HepG2 (cell line): ENCODE measurements at regions not wholly inside any gene's neighbourhood (a gene's known extent, or its start where the extent isn't known, plus 50 kb on each side); places are given as distances from the start of the nearest gene placed in this dataset.

Source experiments
- NONO ChIP-seq, 2 experiments: fragments of 450-650 bp in 1 of 2; sonication (generic) in 1 of 2; formaldehyde crosslinking in 1 of 2; IDR thresholded peaks in 1 of 2; conservative IDR thresholded peaks in 1 of 2; 2 replicates each; pipeline versions ENCODE4 v1.6.1 to v1.8.0; 2017 to 2022; ENCODE audit warnings: mild to moderate bottlenecking in 1 of 2, missing genetic modification reagents in 1 of 2, moderate library complexity in 1 of 2
- RAD21 ChIP-seq: fragments of 450-650 bp; formaldehyde crosslinking; IDR thresholded peaks from 2 replicates; pipeline ENCODE4 v1.5.0; 2020; ENCODE audit warnings: mild to moderate bottlenecking
- TAF1 ChIP-seq: sonication (generic); formaldehyde crosslinking; IDR thresholded peaks from 2 replicates; pipeline ENCODE4 v1.4.0; 2020; ENCODE audit warnings: missing genetic modification reagents
- ZNF136 ChIP-seq: sonication (generic); formaldehyde crosslinking; IDR thresholded peaks from 2 replicates; pipeline ENCODE4 v1.8.1; 2022; ENCODE audit warnings: low read depth, mild to moderate bottlenecking, moderate library complexity, missing genetic modification reagents
- ZNF282 ChIP-seq: fragments of 450-650 bp; IDR thresholded peaks from 2 replicates; pipeline ENCODE4 v1.6.1; 2018; ENCODE audit not compliant: partially characterized antibody
- ZNF326 ChIP-seq: sonication (generic); formaldehyde crosslinking; IDR thresholded peaks from 2 replicates; pipeline ENCODE4 v1.4.0; 2020; ENCODE audit warnings: missing genetic modification reagents, borderline replicate concordance
- ZNF451 ChIP-seq: sonication (generic); formaldehyde crosslinking; IDR thresholded peaks from 2 replicates; pipeline ENCODE4 v1.5.0; 2020; ENCODE audit warnings: mild to moderate bottlenecking, missing genetic modification reagents
- ZNF598 ChIP-seq: sonication (generic); formaldehyde crosslinking; IDR thresholded peaks from 2 replicates; pipeline ENCODE4 v1.5.1; 2020; ENCODE audit warnings: mild to moderate bottlenecking, missing genetic modification reagents, borderline replicate concordance
- ZNF644 ChIP-seq: IDR thresholded peaks from 2 replicates; pipeline ENCODE4 v1.6.1; 2016; ENCODE audit warnings: low read depth
- ZNF660 ChIP-seq: sonication (generic); formaldehyde crosslinking; IDR thresholded peaks from 2 replicates; pipeline ENCODE4 v1.5.1; 2020; ENCODE audit warnings: mild to moderate bottlenecking, low read depth, missing genetic modification reagents, borderline replicate concordance
- ZNF672 ChIP-seq: sonication (generic); formaldehyde crosslinking; IDR thresholded peaks from 2 replicates; pipeline ENCODE4 v1.8.1; 2022; ENCODE audit warnings: missing genetic modification reagents
- TF ChIP-seq, protein P1 (sequence below): sonication (generic); formaldehyde crosslinking; IDR thresholded peaks from 2 replicates; pipeline ENCODE4 v1.5.1; 2020; ENCODE audit warnings: mild to moderate bottlenecking, missing genetic modification reagents, moderate library complexity
- TF ChIP-seq, protein P2 (sequence below): sonication (generic); formaldehyde crosslinking; IDR thresholded peaks from 2 replicates; pipeline ENCODE4 v1.4.0; 2020; ENCODE audit warnings: missing genetic modification reagents
- TF ChIP-seq, protein P3 (sequence below): sonication (generic); formaldehyde crosslinking; IDR thresholded peaks from 2 replicates; pipeline ENCODE4 v1.4.0; 2020; ENCODE audit warnings: missing genetic modification reagents
- TF ChIP-seq, protein P4 (sequence below): sonication (generic); formaldehyde crosslinking; IDR thresholded peaks from 2 replicates; pipeline ENCODE4 v1.5.1; 2020; ENCODE audit warnings: missing genetic modification reagents, mild to moderate bottlenecking, borderline replicate concordance
- TF ChIP-seq, protein P5 (sequence below): sonication (generic); IDR thresholded peaks from 2 replicates; pipeline ENCODE4 v1.6.1; 2016; ENCODE audit warnings: low read depth, borderline replicate concordance

DNA sequence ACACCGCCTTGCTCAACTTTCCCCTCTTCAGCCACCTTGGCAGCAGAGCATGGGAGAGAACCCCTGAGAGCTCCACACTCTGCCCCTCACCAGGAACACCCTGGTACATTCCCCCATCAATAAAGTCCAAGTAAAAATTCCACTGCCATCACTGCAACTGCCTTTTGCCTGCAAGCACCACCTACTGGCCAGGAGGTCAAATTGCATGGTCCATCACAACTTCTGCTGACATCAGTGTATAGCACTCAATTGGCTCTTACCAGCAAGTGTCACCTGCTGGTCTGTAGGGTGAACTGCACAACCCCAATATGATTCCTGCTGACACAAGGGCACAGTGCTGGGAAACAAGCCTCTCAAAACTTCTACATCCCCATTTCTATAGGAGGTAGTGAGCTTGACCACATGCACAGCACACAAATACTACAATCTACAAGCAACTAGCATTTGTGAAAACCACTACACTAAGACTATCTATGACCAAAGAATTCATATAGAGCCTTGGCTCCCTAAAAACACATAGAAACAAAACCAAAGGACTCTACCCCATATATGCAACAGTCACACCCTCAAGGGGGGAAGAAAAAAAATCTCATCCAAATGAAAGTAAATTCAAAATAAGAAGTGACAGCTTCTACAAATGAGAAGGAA lies 69.2 kb downstream of the FASLG start (continued):
- TF ChIP-seq, protein P1, sequence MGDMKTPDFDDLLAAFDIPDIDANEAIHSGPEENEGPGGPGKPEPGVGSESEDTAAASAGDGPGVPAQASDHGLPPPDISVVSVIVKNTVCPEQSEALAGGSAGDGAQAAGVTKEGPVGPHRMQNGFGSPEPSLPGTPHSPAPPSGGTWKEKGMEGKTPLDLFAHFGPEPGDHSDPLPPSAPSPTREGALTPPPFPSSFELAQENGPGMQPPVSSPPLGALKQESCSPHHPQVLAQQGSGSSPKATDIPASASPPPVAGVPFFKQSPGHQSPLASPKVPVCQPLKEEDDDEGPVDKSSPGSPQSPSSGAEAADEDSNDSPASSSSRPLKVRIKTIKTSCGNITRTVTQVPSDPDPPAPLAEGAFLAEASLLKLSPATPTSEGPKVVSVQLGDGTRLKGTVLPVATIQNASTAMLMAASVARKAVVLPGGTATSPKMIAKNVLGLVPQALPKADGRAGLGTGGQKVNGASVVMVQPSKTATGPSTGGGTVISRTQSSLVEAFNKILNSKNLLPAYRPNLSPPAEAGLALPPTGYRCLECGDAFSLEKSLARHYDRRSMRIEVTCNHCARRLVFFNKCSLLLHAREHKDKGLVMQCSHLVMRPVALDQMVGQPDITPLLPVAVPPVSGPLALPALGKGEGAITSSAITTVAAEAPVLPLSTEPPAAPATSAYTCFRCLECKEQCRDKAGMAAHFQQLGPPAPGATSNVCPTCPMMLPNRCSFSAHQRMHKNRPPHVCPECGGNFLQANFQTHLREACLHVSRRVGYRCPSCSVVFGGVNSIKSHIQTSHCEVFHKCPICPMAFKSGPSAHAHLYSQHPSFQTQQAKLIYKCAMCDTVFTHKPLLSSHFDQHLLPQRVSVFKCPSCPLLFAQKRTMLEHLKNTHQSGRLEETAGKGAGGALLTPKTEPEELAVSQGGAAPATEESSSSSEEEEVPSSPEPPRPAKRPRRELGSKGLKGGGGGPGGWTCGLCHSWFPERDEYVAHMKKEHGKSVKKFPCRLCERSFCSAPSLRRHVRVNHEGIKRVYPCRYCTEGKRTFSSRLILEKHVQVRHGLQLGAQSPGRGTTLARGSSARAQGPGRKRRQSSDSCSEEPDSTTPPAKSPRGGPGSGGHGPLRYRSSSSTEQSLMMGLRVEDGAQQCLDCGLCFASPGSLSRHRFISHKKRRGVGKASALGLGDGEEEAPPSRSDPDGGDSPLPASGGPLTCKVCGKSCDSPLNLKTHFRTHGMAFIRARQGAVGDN (CRISPR knock-in tag), result no peak
- TF ChIP-seq TAF1 (CRISPR knock-in tag), result no peak
- TF ChIP-seq ZNF598 (CRISPR knock-in tag), result no peak
- peak; percentile 77; the same call in 1 of the 2 replicates for TF ChIP-seq ZNF644 (CRISPR knock-in tag)
- no peak for TF ChIP-seq ZNF451 (CRISPR knock-in tag)
- TF ChIP-seq, protein P2, sequence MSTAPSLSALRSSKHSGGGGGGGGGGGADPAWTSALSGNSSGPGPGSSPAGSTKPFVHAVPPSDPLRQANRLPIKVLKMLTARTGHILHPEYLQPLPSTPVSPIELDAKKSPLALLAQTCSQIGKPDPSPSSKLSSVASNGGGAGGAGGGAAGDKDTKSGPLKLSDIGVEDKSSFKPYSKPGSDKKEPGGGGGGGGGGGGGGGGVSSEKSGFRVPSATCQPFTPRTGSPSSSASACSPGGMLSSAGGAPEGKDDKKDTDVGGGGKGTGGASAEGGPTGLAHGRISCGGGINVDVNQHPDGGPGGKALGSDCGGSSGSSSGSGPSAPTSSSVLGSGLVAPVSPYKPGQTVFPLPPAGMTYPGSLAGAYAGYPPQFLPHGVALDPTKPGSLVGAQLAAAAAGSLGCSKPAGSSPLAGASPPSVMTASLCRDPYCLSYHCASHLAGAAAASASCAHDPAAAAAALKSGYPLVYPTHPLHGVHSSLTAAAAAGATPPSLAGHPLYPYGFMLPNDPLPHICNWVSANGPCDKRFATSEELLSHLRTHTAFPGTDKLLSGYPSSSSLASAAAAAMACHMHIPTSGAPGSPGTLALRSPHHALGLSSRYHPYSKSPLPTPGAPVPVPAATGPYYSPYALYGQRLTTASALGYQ (CRISPR knock-in tag), result no peak
- TF ChIP-seq, protein P3, sequence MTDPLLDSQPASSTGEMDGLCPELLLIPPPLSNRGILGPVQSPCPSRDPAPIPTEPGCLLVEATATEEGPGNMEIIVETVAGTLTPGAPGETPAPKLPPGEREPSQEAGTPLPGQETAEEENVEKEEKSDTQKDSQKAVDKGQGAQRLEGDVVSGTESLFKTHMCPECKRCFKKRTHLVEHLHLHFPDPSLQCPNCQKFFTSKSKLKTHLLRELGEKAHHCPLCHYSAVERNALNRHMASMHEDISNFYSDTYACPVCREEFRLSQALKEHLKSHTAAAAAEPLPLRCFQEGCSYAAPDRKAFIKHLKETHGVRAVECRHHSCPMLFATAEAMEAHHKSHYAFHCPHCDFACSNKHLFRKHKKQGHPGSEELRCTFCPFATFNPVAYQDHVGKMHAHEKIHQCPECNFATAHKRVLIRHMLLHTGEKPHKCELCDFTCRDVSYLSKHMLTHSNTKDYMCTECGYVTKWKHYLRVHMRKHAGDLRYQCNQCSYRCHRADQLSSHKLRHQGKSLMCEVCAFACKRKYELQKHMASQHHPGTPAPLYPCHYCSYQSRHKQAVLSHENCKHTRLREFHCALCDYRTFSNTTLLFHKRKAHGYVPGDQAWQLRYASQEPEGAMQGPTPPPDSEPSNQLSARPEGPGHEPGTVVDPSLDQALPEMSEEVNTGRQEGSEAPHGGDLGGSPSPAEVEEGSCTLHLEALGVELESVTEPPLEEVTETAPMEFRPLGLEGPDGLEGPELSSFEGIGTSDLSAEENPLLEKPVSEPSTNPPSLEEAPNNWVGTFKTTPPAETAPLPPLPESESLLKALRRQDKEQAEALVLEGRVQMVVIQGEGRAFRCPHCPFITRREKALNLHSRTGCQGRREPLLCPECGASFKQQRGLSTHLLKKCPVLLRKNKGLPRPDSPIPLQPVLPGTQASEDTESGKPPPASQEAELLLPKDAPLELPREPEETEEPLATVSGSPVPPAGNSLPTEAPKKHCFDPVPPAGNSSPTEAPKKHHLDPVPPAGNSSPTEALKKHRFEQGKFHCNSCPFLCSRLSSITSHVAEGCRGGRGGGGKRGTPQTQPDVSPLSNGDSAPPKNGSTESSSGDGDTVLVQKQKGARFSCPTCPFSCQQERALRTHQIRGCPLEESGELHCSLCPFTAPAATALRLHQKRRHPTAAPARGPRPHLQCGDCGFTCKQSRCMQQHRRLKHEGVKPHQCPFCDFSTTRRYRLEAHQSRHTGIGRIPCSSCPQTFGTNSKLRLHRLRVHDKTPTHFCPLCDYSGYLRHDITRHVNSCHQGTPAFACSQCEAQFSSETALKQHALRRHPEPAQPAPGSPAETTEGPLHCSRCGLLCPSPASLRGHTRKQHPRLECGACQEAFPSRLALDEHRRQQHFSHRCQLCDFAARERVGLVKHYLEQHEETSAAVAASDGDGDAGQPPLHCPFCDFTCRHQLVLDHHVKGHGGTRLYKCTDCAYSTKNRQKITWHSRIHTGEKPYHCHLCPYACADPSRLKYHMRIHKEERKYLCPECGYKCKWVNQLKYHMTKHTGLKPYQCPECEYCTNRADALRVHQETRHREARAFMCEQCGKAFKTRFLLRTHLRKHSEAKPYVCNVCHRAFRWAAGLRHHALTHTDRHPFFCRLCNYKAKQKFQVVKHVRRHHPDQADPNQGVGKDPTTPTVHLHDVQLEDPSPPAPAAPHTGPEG, result no peak
- no peak for TF ChIP-seq ZNF672 (CRISPR knock-in tag)
- no peak for TF ChIP-seq ZNF660 (CRISPR knock-in tag)
- peak; percentile 73 for TF ChIP-seq RAD21
- no peak for TF ChIP-seq ZNF136 (CRISPR knock-in tag)
- no peak for TF ChIP-seq NONO (IDR thresholded peaks at IDR 0.05)
- TF ChIP-seq NONO (CRISPR knock-in tag; conservative IDR thresholded peaks at IDR 0.05), result 0 out of 2 replicates have a peak, but pooled peaks have one; percentile 24
- TF ChIP-seq, protein P4, sequence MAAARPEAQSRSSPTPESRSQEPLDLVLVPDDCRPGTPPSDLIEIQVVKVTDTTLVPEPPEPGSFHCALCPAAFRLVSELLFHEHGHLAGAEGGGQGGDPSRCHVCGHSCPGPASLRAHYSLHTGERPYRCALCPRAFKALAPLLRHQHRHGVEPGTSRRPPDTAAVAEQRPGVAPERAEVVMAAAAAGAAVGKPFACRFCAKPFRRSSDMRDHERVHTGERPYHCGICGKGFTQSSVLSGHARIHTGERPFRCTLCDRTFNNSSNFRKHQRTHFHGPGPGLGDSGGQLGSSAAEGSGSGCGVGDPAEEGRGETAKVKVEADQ, result no peak
- no peak for TF ChIP-seq ZNF282
- TF ChIP-seq, protein P5, sequence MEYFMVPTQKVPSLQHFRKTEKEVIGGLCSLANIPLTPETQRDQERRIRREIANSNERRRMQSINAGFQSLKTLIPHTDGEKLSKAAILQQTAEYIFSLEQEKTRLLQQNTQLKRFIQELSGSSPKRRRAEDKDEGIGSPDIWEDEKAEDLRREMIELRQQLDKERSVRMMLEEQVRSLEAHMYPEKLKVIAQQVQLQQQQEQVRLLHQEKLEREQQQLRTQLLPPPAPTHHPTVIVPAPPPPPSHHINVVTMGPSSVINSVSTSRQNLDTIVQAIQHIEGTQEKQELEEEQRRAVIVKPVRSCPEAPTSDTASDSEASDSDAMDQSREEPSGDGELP, result no peak
- no peak for TF ChIP-seq ZNF326 (CRISPR knock-in tag)
